Prostate gland (tissue), 2 donors: ENCODE measurements at regions not wholly inside any gene's neighbourhood (a gene's known extent, or its start where the extent isn't known, plus 50 kb on each side); places are given as distances from the start of the nearest gene placed in this dataset.

Source experiments
- DNase-seq: peaks from one replicate; pipeline ENCODE4 v3.0.0-alpha.2; 2019; ENCODE audit warnings: low spot score
- H3K27ac ChIP-seq, 2 donors: fragments of 200-600 bp; sonication (generic); 2 replicates each; pipeline ENCODE4 v1.5.1; 2017 to 2019
- H3K27me3 ChIP-seq: fragments of 200-600 bp; sonication (generic); replicated peaks from 2 replicates; pipeline ENCODE4 v1.5.1; 2019; ENCODE audit not compliant: insufficient read depth
- H3K36me3 ChIP-seq, 2 donors: fragments of 200-600 bp; sonication (generic); 1 replicate in 1 of 2; 2 replicates in 1 of 2; pipeline versions ENCODE4 v1.5.1 to v1.8.1; 2017 to 2019
- H3K4me1 ChIP-seq: fragments of 200-600 bp; sonication (generic); replicated peaks from 2 replicates; pipeline ENCODE4 v1.5.1; 2019
- H3K4me3 ChIP-seq, 2 donors: fragments of 200-600 bp; sonication (generic); 2 replicates each; pipeline ENCODE4 v1.5.1; 2017 to 2019
- H3K9me3 ChIP-seq: fragments of 200-600 bp; sonication (generic); 2 replicates; pipeline ENCODE4 v1.5.1; 2017
- POLR2A ChIP-seq: fragments of 450-650 bp; IDR thresholded peaks from one replicate; pipeline ENCODE4 v1.6.1; 2016; ENCODE audit warnings: antibody characterized with exemption, mild to moderate bottlenecking
- POLR2AphosphoS5 ChIP-seq: sonication (generic); formaldehyde crosslinking; IDR thresholded peaks from one replicate; pipeline ENCODE4 v1.6.1; 2017; ENCODE audit warnings: antibody characterized with exemption
- WGBS: methylation state at CpG from one replicate; pipeline ENCODE4 v1.1.5; 2018; 5-methylcytosine and 5-hydroxymethylcytosine counted together
- intact Hi-C: fragments of 100-400 bp; cut with DNase I; formaldehyde crosslinking; loops from one replicate; pipeline ENCODE4 v1.14.2; 2022
- TF ChIP-seq, protein P1 (sequence below), 4 experiments: fragments of 200-600 bp in 2 of 4; fragments of 450-650 bp in 2 of 4; sonication (generic) in 2 of 4; IDR thresholded peaks; 1 replicate in 3 of 4; 2 replicates in 1 of 4; pipeline ENCODE4 v1.5.1; 2016 to 2019; ENCODE audit warnings: antibody characterized with exemption in 4 of 4, mild to moderate bottlenecking in 2 of 4, moderate library complexity in 2 of 4

DNA sequence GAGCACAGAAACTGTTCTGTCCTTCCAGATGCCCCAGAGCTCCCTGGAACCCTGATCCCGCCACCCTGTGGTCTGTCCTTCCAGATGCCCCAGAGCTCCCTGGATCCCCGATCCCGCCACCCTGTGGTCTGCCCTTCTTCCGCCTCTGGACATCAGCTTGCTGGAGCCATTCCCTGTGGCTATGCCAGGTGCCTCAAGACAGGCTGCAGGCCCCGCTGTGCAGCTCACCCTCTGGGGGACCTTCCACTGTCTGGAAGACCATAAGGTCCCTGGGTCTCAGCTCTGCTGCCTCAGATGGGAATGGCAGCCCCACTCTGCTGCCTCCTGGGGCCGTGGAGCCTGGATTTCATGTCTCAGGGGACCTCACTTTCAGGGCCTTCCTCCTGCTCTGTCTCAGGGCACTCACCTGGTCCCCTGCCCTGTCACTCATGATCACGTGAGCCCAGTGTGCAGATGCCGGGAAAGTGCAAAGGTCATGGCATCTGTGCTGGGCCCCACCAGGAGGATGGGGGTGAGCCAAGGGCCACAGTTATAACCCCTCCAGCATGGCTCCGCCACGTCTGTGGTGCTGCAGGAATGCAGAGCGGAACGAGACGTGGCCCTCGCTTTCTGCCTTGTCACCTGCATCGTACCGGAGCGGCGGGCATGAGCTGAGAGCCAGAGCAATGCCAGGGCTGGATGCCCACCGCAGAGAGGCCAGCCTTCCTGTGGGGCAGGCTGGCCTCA, 1520.7 kb downstream of the BRD1 start:
- intact Hi-C loops = no loop called here
- Histone ChIP-seq H3K27me3 (no peaks in the 10 kb centered on the region), H3K36me3 (no peaks in the 10 kb centered on the region), H3K27ac (no peak overlapping the region), H3K9me3 (no peaks in the 10 kb centered on the region), H3K4me3 (no peak overlapping the region), H3K4me1 (no peaks in the 10 kb centered on the region)
- TF ChIP-seq, protein P1, sequence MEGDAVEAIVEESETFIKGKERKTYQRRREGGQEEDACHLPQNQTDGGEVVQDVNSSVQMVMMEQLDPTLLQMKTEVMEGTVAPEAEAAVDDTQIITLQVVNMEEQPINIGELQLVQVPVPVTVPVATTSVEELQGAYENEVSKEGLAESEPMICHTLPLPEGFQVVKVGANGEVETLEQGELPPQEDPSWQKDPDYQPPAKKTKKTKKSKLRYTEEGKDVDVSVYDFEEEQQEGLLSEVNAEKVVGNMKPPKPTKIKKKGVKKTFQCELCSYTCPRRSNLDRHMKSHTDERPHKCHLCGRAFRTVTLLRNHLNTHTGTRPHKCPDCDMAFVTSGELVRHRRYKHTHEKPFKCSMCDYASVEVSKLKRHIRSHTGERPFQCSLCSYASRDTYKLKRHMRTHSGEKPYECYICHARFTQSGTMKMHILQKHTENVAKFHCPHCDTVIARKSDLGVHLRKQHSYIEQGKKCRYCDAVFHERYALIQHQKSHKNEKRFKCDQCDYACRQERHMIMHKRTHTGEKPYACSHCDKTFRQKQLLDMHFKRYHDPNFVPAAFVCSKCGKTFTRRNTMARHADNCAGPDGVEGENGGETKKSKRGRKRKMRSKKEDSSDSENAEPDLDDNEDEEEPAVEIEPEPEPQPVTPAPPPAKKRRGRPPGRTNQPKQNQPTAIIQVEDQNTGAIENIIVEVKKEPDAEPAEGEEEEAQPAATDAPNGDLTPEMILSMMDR (IDR thresholded peaks at IDR 0.05) = no peak
- TF ChIP-seq POLR2A (no peak), POLR2AphosphoS5 (no peak)
- no peak for DNase-seq
- 95% methylated on average over 19 of the region's 19 CpGs for WGBS

DNA sequence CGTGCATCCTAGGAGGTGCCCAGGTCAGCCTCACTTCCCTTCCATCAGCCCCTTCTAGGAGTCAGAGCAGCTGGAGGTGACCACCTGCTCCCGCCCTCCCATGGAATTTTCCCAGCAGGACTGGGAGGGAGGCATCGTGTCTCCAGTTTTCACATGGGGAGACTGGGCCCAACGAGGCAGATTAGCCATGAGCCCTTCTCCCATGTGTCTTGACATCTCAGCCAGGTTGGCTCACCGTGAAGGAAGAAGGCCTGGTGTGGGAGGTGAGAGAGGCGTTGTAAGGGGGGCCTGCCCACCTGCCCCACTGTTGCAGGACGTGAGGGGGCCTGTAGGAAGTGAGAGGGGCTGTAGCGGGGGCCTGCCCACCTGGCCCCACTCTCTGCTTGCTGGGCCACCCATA, 1521.4 kb downstream of the BRD1 start:
- Histone ChIP-seq H3K4me3 (no peak overlapping the region), H3K9me3 (no peaks in the 10 kb centered on the region), H3K27me3 (no peaks in the 10 kb centered on the region), H3K36me3 (no peaks in the 10 kb centered on the region), H3K4me1 (no peaks in the 10 kb centered on the region), H3K27ac (no peak overlapping the region)
- no peak for DNase-seq
- WGBS = 94% methylated on average over 8 of the region's 8 CpGs
- no peak for TF ChIP-seq POLR2A
- intact Hi-C loops = no loop called here

DNA sequence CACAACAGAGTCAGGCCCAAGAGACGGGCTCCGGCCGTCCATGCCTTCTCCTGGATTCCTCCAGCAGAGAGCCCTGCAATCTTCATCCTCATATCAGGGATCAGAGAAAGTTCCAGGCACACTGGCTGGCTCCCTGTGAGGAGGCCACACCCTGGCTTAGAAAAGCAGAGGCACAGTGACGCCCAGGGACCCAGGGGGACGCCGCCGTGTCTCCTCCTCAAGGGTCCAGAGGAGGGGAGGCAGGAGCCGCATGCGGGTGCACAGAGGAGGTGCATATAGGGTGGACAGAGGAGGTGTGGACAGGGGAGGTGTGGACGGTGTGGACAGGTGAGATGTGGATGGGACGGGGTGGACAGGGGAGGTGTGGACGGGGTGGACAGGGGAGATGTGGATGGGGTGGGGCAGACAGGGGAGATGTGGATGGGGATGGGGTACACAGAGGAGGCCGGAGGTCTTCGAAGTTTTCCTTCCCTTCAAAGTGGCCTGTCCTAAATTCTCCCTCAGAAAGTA, 1521.9 kb downstream of the BRD1 start:
- intact Hi-C loops = no loop called here
- 95% methylated on average over 14 of the region's 14 CpGs for WGBS
- DNase-seq = no peak
- TF ChIP-seq POLR2A = no peak
- TF ChIP-seq, protein P1 (IDR thresholded peaks at IDR 0.05) = no peak
- no peak for TF ChIP-seq POLR2AphosphoS5
- Histone ChIP-seq H3K4me3 (no peak overlapping the region), H3K27ac (no peak overlapping the region), H3K27me3 (no peaks in the 10 kb centered on the region), H3K4me1 (no peaks in the 10 kb centered on the region), H3K9me3 (no peaks in the 10 kb centered on the region), H3K36me3 (no peaks in the 10 kb centered on the region)

DNA sequence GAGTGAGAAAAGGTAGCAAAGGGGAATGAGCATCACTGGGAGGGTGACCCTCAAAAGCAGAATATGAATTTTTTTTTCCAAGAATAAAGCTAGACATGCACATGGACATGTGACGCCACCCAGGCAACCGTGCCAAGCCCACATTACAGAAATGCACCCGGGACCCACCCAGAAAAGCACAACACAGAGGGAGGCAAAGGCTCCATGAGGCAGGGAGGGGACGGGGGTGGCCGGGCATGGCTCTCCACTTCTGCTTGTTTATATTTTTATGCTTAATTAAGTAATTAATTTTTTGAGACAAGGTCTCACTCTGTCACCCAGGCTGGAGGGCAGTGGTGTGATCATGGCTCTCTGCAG, 1524.3 kb downstream of the BRD1 start:
- WGBS = 87% methylated on average over 5 of the region's 5 CpGs
- no peak for DNase-seq

DNA sequence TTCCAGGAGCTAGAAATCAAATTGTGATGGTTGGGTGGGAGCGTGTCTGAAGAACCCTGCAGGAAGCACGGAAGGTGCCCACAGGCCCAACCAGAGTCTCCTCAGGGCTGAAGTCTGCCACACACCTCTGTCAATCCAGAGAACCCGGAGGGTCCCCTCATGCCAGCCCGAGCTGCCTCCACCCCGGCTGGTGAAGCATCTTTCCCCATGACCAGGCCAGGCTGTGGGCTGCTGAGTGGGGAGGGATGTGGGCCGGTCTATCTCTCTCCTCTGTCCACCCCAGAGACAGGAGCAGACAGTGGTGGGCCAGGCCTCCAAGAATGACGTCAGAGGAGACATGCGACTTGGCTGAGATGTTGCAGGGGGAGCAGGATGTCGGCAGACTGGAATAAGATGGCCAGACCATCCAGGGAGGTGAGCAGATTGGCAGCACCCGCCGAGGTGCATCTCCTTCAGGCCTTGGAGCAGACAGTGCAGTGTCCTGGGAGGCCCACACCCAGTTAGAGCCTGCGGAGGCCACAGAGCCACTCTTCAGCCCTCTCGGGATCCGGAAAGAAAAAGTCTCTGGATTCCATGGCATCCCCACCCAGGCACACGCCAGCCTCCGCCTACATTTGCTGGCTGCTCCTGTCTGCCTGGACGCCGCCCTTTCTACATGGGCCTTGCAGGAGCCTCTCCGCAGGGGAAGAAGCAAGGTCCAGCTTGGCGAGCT, 1524.9 kb downstream of the BRD1 start:
- intact Hi-C loops = no loop called here
- H3K9me3 ChIP-seq = no peaks in the 10 kb centered on the region
- TF ChIP-seq POLR2AphosphoS5 (no peak), POLR2A (no peak)
- TF ChIP-seq, protein P1 (IDR thresholded peaks at IDR 0.05) = no peak
- no peak overlapping the region for H3K4me3 ChIP-seq
- H3K27ac ChIP-seq = no peak overlapping the region
- H3K27me3 ChIP-seq = no peaks in the 10 kb centered on the region
- DNase-seq = no peak
- H3K36me3 ChIP-seq = no peaks in the 10 kb centered on the region
- H3K4me1 ChIP-seq = no peaks in the 10 kb centered on the region
- WGBS = 90% methylated on average over 20 of the region's 20 CpGs

More for the DNA sequence above, 1524.3 kb downstream of the BRD1 start:
- Histone ChIP-seq H3K9me3 (no peaks in the 10 kb centered on the region), H3K27me3 (no peaks in the 10 kb centered on the region), H3K36me3 (no peaks in the 10 kb centered on the region), H3K4me1 (no peaks in the 10 kb centered on the region), H3K27ac (no peak overlapping the region), H3K4me3 (no peak overlapping the region)
- no peak for TF ChIP-seq POLR2A
- TF ChIP-seq, protein P1 (IDR thresholded peaks at IDR 0.05) = no peak
- no peak for TF ChIP-seq POLR2AphosphoS5
- intact Hi-C loops = no loop called here
